Skin epidermis (tissue), 12 donors: ENCODE measurements at regions not wholly inside any gene's neighbourhood (a gene's known extent, or its start where the extent isn't known, plus 50 kb on each side); places are given as distances from the start of the nearest gene placed in this dataset.
"Not testable (repeated sequence)": the region's sequence is repeated elsewhere in the genome, so short reads cannot be mapped to it uniquely, and the experiment has no call there.

Experiments
- H3K27ac ChIP-seq, 21 experiments: fragments of 200-600 bp; sonication (generic) in 11 of 21; one replicate each; pipeline ENCODE4 v1.5.0; 2020; ENCODE audit warnings: mild to moderate bottlenecking in 3 of 21, inconsistent platforms in 2 of 21, moderate library complexity in 2 of 21
- H3K4me3 ChIP-seq, 7 experiments: fragments of 200-600 bp; sonication (generic) in 2 of 7; one replicate each; pipeline ENCODE4 v1.5.0; 2020; ENCODE audit warnings: inconsistent platforms in 2 of 7, mild to moderate bottlenecking in 2 of 7, moderate library complexity in 1 of 7

- Histone ChIP-seq H3K4me3 (no peak overlapping the region), H3K27ac (no peak overlapping the region)
These were observed 99.5 kb downstream of the CD83 start for GRCh38 chr6:14216946-14217684.

- no peak overlapping the region for H3K27ac ChIP-seq
- H3K4me3 ChIP-seq, result no peak overlapping the region
These were observed 100.4 kb downstream of the CD83 start for GRCh38 chr6:14217728-14218518.

GRCh38 chr6:14218519-14218800, 100.9 kb downstream of the CD83 start:
- H3K4me3 ChIP-seq, result no peak overlapping the region
- H3K27ac ChIP-seq, result no peak overlapping the region

- no peak overlapping the region for H3K4me3 ChIP-seq
- no peak overlapping the region for H3K27ac ChIP-seq
These were observed 104.2 kb downstream of the CD83 start for GRCh38 chr6:14221564-14222279.

- Histone ChIP-seq H3K4me3 (no peak overlapping the region), H3K27ac (no peak overlapping the region)
These were observed 105.4 kb downstream of the CD83 start for GRCh38 chr6:14222956-14223355.

GRCh38 chr6:14224359-14225103, 107.0 kb downstream of the CD83 start:
- Histone ChIP-seq H3K4me3 (no peak overlapping the region), H3K27ac (no peak overlapping the region)

GRCh38 chr6:14226051-14226660, 108.6 kb downstream of the CD83 start:
- no peak overlapping the region for H3K27ac ChIP-seq
- H3K4me3 ChIP-seq, result no peak overlapping the region

GRCh38 chr6:14228571-14228970, 111.0 kb downstream of the CD83 start:
- Histone ChIP-seq H3K4me3 (no peak overlapping the region), H3K27ac (no peak overlapping the region)

GRCh38 chr6:14231071-14231483, 113.5 kb downstream of the CD83 start:
- no peak overlapping the region for H3K4me3 ChIP-seq
- no peak overlapping the region for H3K27ac ChIP-seq

GRCh38 chr6:14231501-14232280, 114.1 kb downstream of the CD83 start:
- no peak overlapping the region for H3K4me3 ChIP-seq
- no peak overlapping the region for H3K27ac ChIP-seq

GRCh38 chr6:14232889-14233288, 115.3 kb downstream of the CD83 start:
- H3K4me3 ChIP-seq, result no peak overlapping the region
- H3K27ac ChIP-seq, result no peak overlapping the region

- H3K27ac ChIP-seq, result no peak overlapping the region
- no peak overlapping the region for H3K4me3 ChIP-seq
These were observed 118.2 kb downstream of the CD83 start for GRCh38 chr6:14235653-14236356.

- no peak overlapping the region for H3K4me3 ChIP-seq
- no peak overlapping the region for H3K27ac ChIP-seq
These were observed 121.5 kb downstream of the CD83 start for GRCh38 chr6:14239097-14239496.

- H3K4me3 ChIP-seq, result no peak overlapping the region
- no peak overlapping the region for H3K27ac ChIP-seq
These were observed 123.0 kb downstream of the CD83 start for GRCh38 chr6:14240411-14241166.

- H3K4me3 ChIP-seq, result no peak overlapping the region
- no peak overlapping the region for H3K27ac ChIP-seq
These were observed 123.9 kb downstream of the CD83 start for GRCh38 chr6:14241255-14242070.

GRCh38 chr6:14242912-14243311, 125.3 kb downstream of the CD83 start:
- H3K4me3 ChIP-seq, H3K27ac ChIP-seq: not testable (repeated sequence)

- Histone ChIP-seq H3K4me3 (no peak overlapping the region), H3K27ac (no peak overlapping the region)
These were observed 126.0 kb downstream of the CD83 start for GRCh38 chr6:14243597-14243996.
